HL-60/S4 treated with retinoic acid at 250 ng/mL for 4 days and 3 days (cell line): ENCODE measurements at regions not wholly inside any gene's neighbourhood (a gene's known extent, or its start where the extent isn't known, plus 50 kb on each side); places are given as distances from the start of the nearest gene placed in this dataset.
"Not testable (repeated sequence)": the region's sequence is repeated elsewhere in the genome, so short reads cannot be mapped to it uniquely, and the experiment has no call there.

Source experiments
- in situ Hi-C: fragments of 300-500 bp; cut with MboI; formaldehyde crosslinking; loops from 2 replicates; pipeline ENCODE4 v1.7.0; 2022; ENCODE audit warnings: low sequenced_read_pairs

GRCh38 chr5:72760259-72760658 is 56.2 kb upstream of the TNPO1 start:
- in situ Hi-C loops: no loop called here

DNA sequence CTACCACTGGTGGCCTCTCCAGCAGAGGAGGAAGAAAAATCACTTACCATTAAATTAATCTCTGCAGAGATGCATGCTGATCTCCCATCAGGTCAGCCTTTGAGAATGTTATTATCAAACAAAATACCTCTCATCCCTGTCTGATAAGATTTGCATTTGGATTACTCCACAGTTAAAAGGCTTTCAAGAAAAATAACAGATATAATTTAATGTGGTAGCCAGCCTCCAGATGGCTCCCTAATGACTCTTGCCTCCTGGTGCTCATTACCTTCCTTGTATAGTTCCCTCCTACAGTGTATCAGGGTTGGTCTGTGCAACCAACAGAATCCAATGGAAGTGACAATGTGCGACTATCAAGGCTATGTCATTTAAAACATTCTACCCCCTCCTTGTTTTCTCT is 63.6 kb upstream of the TNPO1 start:
- in situ Hi-C loops: no loop called here

- in situ Hi-C loops: no loop called here
These were observed 67.0 kb upstream of the TNPO1 start for GRCh38 chr5:72749362-72749997.

GRCh38 chr5:72747826-72748225 is 68.6 kb upstream of the TNPO1 start:
- in situ Hi-C loops: no loop called here

DNA sequence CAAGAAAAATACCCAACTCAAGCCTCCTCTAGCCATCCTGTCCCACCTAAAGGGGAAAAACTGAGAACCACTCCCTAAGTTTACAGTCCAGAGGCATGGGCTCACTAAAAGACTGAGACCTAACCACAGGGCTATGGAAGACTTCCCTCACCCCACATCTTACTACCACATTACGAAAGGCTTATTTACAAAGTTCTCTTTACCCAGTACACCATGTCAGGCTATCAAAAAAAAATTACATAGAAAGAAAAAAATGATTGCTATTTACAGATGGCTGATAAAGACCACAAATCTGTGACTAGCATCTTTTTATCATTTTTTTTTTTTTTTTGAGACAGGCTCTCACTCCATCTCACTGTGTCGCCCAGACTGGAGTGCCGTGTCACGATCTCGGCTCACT is 69.7 kb upstream of the TNPO1 start:
- in situ Hi-C loops: no loop called here

- in situ Hi-C loops: no loop called here
These were observed 72.3 kb upstream of the TNPO1 start for GRCh38 chr5:72744136-72744535.

- in situ Hi-C loops: no loop called here
These were observed 74.7 kb upstream of the TNPO1 start for GRCh38 chr5:72741805-72742204.

DNA sequence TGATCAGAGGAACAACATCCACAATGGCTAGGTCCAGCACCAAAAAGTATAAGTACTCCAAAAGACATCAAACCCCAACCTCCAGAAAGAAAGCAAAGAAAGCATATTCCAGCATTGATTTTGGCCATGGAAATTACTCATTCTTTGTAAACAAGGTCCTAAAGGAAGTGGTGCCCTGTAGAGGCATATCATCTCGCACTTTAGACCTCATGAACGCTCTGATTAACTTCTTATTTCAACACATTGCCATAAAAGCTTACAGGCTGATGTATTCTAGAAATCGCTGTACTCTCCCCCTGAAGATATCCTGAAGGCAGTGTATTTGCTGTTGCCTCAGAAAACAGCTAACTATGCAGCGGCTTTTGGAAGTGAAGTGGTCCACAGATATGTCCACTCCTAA is 82.7 kb upstream of the TNPO1 start:
- in situ Hi-C loops: no loop called here

GRCh38 chr5:72723581-72723980 is 92.9 kb upstream of the TNPO1 start:
- in situ Hi-C loops: no loop called here

DNA sequence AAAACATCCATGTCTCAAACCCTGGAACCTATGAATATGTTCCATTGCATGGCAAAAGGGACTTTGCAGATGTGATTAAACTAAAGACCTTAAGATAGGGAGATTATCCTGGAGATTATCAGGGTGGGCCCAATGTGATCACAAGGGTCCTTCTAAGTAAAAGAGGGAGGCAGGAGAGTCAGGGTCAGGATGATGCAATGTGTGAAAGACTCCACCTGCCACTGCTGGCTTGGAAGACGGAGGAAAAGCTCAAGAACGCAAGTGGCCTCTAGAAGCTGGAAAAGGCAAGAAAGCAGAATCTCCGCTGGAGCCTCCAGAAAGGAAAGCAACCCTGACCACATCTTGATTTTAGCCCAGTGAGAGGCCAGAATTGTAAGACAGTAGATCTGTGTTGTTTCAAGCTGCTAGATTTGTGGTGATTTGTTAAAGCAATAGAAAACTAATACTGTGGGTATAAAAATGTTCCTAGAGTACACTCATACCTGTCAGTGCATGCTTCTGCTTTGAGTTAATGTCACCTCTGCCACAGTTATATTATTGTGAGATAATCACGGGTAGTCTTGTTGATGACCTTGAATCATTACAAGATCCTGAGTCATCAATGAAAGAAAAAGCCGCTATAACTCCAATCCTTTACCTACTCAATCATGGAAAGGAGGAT is 93.5 kb upstream of the TNPO1 start:
- in situ Hi-C loops: no loop called here

GRCh38 chr5:72721844-72722243 is 94.6 kb upstream of the TNPO1 start:
- in situ Hi-C loops: no loop called here

GRCh38 chr5:72720205-72720604 is 96.3 kb upstream of the TNPO1 start:
- in situ Hi-C loops: no loop called here

GRCh38 chr5:72711351-72711750 is 105.1 kb upstream of the TNPO1 start:
- in situ Hi-C loops: no loop called here

DNA sequence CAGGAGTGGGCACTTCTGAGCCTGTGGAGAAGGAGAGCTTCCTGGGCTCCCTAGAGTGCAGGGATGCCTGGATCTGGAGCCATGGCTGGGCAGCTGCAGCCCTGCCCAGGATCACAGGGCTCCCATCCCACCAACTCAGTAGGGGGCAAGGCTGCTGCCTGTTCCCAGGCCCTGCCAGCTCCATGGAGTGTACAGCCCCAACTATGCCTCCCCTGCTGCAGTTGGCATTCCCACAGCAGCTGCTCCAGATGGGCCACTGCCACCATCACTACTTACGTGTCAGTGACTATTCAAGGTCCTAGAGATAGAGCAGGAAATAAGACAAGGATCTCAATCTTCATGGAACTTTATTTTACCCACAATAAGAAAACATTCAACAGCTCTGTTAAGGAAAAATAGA is 107.1 kb upstream of the TNPO1 start:
- in situ Hi-C loops: no loop called here

DNA sequence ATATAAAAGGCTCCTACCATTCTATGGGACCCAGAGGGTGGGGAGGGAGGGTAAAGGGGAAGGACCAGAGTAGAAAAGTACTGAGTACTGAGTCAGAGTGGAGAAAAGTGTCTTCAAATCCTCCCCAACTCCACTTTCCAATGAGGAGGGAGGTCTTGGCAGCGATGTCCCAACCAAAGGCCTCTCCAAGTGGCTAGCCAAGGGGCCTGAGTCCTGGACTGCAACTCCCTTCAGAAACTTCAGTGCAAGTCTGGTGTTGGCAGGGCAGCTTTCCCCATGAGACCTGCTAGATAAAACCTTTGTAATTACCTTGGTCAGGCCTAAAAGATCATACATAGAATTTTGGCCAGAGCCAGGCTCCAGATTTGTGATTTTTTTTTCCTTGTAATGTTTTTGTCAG is 111.3 kb upstream of the TNPO1 start:
- in situ Hi-C loops: no loop called here

DNA sequence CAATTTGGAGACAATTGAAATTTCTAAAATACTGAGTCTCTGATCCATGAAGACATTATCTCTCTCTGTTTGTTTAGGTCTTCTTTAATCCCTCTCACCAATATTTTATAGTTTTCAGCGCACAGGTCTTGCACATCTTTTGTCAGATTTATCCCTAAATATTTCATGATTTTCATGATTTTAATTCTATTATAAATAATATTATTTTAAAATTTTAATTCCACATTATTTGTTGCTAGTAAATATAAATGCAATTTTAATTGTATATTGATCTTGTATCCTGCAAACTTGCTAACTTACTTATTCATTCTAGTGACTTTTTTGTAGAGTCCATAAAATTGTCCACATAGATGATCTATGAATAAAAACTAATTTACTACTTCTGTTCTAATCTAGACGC is 112.6 kb upstream of the TNPO1 start:
- in situ Hi-C loops: no loop called here

DNA sequence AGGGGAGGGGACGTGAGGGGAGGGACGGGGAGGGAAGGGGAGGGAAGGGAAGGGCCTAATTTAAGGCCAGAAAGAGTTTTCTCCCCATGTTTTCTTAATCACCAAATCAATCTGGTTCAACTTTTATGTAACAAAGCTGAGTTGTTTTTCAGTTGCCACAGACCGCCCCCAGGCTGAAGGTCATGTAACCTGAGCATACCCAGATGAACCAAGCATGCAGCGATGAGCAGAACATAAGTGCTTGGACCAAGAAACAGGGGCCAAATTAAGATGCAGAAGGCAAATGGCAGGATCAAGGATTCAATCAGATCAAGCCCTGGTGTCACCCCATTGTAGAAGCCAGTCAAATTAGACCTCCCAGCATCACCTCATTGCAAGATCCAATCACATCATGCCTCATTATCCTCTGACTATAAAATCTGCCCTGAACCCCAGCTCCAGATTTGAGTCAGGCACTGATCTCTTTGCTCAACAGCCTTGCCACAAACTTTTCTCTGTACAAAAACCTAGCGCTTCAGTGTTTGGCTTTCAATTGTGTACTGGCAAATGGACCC is 113.5 kb upstream of the TNPO1 start:
- in situ Hi-C loops: no loop called here

DNA sequence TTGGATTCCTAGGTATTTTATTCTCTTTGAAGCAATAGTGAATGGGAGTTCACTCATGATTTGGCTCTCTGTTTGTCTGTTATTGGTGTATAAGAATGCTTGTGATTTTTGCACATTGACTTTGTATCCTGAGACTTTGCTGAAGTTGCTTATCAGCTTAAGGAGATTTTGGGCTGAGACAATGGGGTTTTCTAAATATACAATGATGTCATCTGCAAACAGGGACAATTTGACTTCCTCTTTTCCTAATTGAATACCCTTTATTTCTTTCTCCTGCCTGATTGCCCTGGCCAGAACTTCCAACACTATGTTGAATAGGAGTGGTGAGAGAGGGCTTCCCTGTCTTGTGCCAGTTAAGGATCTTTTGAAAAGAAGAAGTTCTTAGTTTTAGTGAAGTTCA is 114.4 kb upstream of the TNPO1 start:
- in situ Hi-C loops: not testable (repeated sequence)

DNA sequence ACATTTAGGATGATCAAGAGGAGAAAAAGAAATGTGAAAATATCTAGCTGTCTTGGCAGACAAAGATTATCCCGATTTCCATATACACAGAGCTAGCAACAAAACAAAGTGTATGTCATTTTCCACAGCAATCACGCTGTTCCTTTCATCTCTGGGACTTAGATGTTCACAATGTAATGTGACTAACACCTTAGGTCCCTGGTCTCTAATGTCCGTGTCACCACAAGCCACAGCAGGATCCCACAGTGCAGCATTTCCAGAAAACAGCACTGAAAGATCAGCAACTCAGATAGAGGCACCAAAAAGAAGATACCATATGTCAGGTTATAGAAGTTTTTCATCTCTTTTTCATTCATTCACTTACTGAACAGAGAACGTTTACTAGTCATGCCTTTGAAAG is 118.0 kb upstream of the TNPO1 start:
- in situ Hi-C loops: no loop called here

DNA sequence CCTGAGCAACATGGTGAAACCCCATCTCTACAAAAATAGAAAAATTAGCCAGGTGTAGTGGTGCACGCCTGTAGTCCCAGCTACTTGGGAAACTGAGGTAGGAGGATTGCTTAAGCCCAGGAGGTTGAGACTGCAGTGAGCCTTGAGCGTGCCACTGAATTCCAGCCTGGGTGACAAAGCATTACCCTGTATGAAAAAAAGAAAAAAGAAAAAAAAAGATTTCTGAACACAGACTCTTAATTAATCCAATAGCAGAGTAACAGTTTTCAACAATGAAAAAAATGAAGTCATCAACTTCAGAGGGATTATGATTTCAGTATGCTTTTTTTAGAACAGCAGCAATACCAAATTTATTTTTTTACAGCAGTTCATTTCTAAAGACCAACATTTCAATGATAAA is 118.8 kb upstream of the TNPO1 start:
- in situ Hi-C loops: no loop called here

GRCh38 chr5:72695659-72696058 is 120.8 kb upstream of the TNPO1 start:
- in situ Hi-C loops: no loop called here

DNA sequence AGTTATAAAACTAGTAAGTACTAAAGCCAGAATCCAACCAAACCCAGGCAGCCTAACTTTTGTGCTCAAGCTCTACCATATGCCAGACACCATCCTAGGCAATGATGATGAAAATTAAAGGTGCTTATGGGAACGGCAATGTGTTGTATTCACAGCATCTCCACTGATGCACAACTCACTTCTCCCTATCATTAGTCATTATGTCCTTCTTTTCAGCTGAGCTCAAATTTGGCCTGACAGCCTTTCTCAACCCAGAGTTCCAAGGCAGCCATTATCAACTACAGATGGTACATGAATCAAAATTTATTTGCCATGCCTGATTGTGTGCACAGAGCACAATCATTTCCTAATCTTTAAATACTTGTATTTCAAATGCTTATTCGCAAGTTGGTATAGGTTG is 121.6 kb upstream of the TNPO1 start:
- in situ Hi-C loops: no loop called here
